ENCODE measurements at regions not wholly inside any gene's neighbourhood (a gene's known extent, or its start where the extent isn't known, plus 50 kb on each side); places are given as distances from the start of the nearest gene placed in this dataset.

GRCh38 chr20:60313191-60313590, 355.0 kb downstream of the CDH26 start:
- H3K4me3 ChIP-seq (ENCODE audit: low read length), result no peak overlapping the region
- DNase-seq (ENCODE audit: low read depth), result no peak
- no peak for TF ChIP-seq CTCF (conservative IDR thresholded peaks at IDR 0.05; ENCODE audit: low read length)

- no peak overlapping the region for H3K4me3 ChIP-seq (ENCODE audit: low read length)
- no peak for TF ChIP-seq CTCF (conservative IDR thresholded peaks at IDR 0.05; ENCODE audit: low read length)
- no peak for DNase-seq (ENCODE audit: low read depth)
Measured at GRCh38 chr20:60313614-60314013, 355.4 kb downstream of the CDH26 start.

- H3K4me3 ChIP-seq (ENCODE audit: low read length), result no peak overlapping the region
- no peak for TF ChIP-seq CTCF (conservative IDR thresholded peaks at IDR 0.05; ENCODE audit: low read length)
- DNase-seq (ENCODE audit: low read depth), result no peak
Measured at GRCh38 chr20:60314727-60315126, 356.5 kb downstream of the CDH26 start.

GRCh38 chr20:60316476-60317158, 358.4 kb downstream of the CDH26 start:
- TF ChIP-seq CTCF (conservative IDR thresholded peaks at IDR 0.05; ENCODE audit: low read length), result no peak
- no peak for DNase-seq (ENCODE audit: low read depth)
- no peak overlapping the region for H3K4me3 ChIP-seq (ENCODE audit: low read length)

- H3K4me3 ChIP-seq (ENCODE audit: low read length), result no peak overlapping the region
- TF ChIP-seq CTCF (conservative IDR thresholded peaks at IDR 0.05; ENCODE audit: low read length), result no peak
- no peak for DNase-seq (ENCODE audit: low read depth)
Measured at GRCh38 chr20:60317401-60317800, 359.2 kb downstream of the CDH26 start.

- H3K4me3 ChIP-seq (ENCODE audit: low read length), result no peak overlapping the region
- DNase-seq (ENCODE audit: low read depth), result no peak
- TF ChIP-seq CTCF (conservative IDR thresholded peaks at IDR 0.05; ENCODE audit: low read length), result no peak
Measured at GRCh38 chr20:60321601-60322000, 363.4 kb downstream of the CDH26 start.

GRCh38 chr20:60326821-60327220, 368.6 kb downstream of the CDH26 start:
- H3K4me3 ChIP-seq (ENCODE audit: low read length), result no peak overlapping the region
- DNase-seq (ENCODE audit: low read depth), result no peak
- no peak for TF ChIP-seq CTCF (conservative IDR thresholded peaks at IDR 0.05; ENCODE audit: low read length)

All from AG10803 (cell line).